AG09319 (cell line): ENCODE measurements at regions not wholly inside any gene's neighbourhood (a gene's known extent, or its start where the extent isn't known, plus 50 kb on each side); places are given as distances from the start of the nearest gene placed in this dataset.

ENCODE experiments used
- DNase-seq: peaks from one replicate; pipeline ENCODE4 v3.0.0-alpha.2; 2010; ENCODE audit warnings: low read depth; ENCODE audit errors: extremely low read depth
- TF ChIP-seq, protein P1 (sequence below): IDR thresholded peaks from 2 replicates; pipeline ENCODE4 v1.5.1; 2011; ENCODE audit warnings: low read depth, mild to moderate bottlenecking, inconsistent platforms, low read length, moderate library complexity

DNA sequence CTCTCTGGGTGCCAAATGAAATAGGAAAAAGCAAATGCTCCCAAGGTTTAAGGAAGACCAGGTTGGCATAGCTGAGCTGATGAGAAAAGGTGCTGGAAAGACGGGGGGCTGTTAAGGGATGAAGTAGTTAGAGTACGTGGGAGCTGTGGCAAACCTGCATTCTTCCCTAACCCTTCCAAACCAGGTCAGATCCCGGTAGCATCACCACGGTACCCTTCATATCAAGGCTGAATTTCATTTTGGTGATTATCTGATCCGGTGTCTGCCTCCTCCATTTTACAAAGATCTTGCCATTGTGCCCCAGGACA, 68.0 kb upstream of the PIM1 start:
- DNase-seq = no peak

DNA sequence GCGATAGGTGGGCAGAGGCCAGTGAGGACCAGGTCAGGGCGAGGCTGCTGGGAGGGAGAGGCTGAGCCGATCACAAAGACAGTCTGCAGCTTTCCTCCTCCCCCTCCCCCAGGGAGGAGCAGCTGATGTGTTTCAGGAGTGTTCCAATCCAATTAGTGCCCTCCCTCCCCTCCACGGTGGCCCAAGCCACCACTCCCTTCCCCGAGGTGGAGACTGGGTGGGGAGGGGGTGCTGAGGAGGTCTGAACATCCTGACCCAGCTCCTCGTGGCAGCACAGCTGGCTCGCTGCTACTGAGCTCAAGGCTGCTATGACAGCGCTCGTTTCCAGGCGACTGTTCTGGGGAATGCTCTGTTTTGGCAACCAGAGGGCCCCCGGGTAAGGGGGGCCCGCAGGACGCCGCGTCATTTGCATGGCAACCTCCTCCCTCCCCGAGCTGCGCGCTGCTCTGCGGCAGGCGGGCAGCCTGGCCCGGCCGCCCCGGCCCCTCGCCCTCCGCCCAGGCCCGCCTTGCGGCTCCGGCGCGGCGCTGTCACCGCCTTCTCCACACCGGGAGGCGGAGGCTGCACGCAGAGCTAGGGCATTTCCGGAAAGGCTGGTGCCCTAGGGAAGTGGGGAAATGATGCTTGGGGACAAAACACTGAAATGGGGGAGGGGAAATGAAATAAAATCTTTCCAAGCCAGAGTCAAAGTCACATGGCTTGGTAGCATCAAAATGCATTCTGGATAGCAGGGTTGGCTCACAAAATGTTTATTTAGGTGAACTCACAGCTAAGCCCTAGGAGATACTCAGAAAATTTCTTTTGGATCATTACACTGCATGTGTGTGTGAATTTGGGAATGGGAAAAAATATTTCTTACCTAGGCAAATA, 67.4 kb upstream of the PIM1 start:
- peak; percentile 78 for DNase-seq
- TF ChIP-seq, protein P1, sequence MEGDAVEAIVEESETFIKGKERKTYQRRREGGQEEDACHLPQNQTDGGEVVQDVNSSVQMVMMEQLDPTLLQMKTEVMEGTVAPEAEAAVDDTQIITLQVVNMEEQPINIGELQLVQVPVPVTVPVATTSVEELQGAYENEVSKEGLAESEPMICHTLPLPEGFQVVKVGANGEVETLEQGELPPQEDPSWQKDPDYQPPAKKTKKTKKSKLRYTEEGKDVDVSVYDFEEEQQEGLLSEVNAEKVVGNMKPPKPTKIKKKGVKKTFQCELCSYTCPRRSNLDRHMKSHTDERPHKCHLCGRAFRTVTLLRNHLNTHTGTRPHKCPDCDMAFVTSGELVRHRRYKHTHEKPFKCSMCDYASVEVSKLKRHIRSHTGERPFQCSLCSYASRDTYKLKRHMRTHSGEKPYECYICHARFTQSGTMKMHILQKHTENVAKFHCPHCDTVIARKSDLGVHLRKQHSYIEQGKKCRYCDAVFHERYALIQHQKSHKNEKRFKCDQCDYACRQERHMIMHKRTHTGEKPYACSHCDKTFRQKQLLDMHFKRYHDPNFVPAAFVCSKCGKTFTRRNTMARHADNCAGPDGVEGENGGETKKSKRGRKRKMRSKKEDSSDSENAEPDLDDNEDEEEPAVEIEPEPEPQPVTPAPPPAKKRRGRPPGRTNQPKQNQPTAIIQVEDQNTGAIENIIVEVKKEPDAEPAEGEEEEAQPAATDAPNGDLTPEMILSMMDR = no peak

More for the DNA sequence above, 68.0 kb upstream of the PIM1 start:
- TF ChIP-seq, protein P1 = no peak

DNA sequence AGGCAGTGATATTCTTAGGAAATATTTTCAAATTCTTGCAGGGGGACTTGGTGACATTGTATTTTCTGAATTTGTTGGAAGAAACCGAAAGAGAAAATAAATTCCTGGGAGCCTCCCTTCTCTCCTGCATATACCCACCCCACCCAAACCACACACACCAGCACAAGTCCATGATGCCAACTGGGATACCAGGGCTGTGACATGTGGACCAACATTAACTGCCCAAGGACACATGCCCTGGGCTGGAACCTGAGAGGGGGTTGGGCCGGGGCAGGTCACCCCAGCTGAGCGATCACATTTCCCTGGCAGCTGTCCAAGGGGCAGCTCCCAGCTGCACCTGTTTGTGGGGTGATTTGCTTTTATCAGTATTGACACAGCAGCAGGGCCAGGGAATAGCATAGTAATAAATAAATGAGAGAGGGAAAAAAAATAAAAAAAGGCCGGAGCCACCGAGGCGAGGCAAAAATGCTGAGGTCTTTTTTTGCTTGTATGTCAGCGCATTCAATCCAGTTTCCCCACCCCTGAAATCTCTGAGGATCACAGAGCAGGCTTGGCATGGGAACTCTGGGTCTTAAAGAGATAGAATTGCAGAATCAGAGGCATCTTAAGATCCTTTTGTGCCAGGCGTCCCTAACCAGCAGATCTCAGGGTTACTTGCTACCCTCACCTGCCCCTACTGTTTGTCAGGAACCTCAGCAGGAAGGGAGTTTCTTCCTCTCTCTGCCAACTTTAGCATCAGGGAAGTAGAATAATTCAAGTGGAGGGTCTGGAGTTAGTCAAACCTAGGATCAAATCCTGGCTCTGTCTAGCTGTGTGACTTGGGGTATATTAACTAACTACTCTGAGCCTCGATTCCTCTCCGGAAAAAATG, 66.5 kb upstream of the PIM1 start:
- TF ChIP-seq, protein P1 = no peak
- no peak for DNase-seq

DNA sequence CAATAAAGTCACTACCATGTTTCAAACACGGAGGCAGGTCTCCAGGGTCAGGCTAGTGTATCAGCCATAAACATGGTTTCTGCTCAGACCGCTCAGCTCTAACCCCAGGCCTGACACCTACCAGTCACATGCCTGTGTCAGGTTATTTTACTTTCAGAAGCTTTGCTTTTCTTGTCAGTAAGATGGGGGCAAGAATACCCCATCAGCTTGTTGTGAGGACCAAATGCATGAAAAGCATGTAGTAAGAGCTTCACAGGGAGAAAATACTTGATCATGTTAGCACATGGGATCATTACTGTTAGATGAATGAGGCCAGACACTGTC, 65.2 kb upstream of the PIM1 start:
- TF ChIP-seq, protein P1 = no peak

DNA sequence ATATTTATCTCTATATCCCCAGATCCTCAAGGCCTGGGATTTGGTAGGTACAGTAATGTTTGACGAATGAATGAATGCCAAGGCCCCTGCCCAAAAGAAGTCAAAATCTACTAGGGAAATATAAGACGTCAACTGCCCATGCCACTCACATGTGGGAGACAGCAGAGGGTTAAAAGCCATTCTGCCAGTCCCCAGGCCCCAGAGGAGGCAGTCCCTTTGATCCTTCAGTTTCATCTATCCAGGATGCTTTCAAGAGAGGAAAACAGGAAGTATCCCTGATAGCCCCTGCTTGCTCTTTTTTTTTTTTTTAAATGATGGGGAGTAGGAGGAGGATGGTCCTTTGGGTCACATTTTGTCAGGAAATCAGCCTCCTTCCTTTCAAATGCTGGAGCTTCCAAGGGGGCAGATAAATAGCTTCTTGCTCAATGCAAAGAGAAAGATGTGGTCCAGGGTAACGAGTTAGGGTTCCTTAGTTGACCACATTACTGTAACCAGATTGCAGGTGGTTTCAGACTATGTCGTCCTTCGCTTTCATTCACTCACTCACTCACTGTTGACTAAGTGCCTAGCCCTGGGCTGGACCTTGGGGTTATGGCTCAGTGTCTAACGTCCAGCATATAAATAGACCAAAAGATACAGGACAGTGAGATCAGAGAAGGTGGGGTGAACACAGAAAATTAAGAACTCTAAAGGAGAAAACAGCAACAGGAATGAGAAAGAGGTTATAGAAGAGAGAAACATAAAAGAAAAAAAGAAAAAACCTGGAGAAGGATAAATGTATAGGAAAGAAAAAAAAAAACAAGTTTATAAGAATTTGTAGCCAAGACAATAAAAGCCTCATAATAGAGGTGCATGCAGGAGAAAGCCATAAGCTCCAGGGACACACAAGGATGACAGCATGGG, 64.6 kb upstream of the PIM1 start:
- no peak for DNase-seq
- TF ChIP-seq, protein P1 = no peak

More for the DNA sequence above, 65.2 kb upstream of the PIM1 start:
- DNase-seq = no peak

DNA sequence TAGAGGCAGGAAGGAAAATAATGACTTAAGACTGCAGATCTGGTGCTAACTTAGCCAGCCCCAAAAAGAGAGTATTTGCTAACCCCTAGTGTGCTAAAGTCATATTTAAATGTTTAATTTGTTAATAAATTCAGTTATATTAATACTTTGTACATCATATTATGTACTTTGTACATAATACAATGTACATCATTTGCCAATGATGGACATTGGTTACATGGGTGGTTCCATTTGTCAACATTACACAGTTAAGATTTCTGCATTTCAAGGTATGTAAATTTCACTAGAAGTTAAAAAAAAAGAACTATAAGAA, 63.9 kb upstream of the PIM1 start:
- no peak for DNase-seq
- TF ChIP-seq, protein P1 = no peak

DNA sequence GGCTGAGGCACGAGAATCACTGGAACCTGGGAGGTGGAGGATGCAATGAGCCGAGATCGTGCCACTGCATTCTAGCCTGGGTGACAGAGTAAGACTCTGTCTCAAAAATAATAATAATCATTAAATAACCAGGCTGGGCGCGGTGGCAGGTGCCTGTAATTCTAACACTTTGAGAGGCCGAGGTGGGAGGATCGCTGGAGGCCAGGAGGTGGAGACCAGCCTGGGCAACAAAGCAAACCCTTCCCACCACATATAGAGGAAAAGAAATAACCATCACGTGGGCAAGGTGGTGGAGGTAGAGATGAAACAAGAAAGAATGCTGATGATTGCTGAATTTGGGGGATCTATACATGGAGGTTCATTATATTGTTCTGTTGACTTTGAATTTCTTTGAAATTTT, 63.4 kb upstream of the PIM1 start:
- TF ChIP-seq, protein P1 = no peak
- DNase-seq = no peak
